Osteoblast (primary cell): ENCODE measurements at regions not wholly inside any gene's neighbourhood (a gene's known extent, or its start where the extent isn't known, plus 50 kb on each side); places are given as distances from the start of the nearest gene placed in this dataset.

Source experiments
- DNase-seq: peaks from one replicate; pipeline ENCODE4 v3.0.0; 2011; ENCODE audit warnings: low spot score, mixed read lengths; ENCODE audit not compliant: insufficient read length; ENCODE audit errors: missing footprints
- H2AFZ ChIP-seq: 2 replicates; pipeline ENCODE4 v1.6.0; 2011; ENCODE audit warnings: mild to moderate bottlenecking, low read length
- H3K27ac ChIP-seq: 2 replicates; pipeline ENCODE4 v1.5.1; 2011; ENCODE audit warnings: mild to moderate bottlenecking, low read depth, low read length, moderate library complexity
- H3K27me3 ChIP-seq: 2 replicates; pipeline ENCODE4 v1.6.0; 2012; ENCODE audit warnings: mild to moderate bottlenecking, control low read depth, inconsistent platforms, low read length, moderate library complexity; ENCODE audit not compliant: insufficient read depth
- H3K36me3 ChIP-seq: 2 replicates; pipeline ENCODE4 v1.5.1; 2011; ENCODE audit warnings: mild to moderate bottlenecking, low read length, control low read depth, moderate library complexity; ENCODE audit not compliant: insufficient read depth
- H3K4me1 ChIP-seq: 2 replicates; pipeline ENCODE4 v1.5.1; 2011; ENCODE audit warnings: mild to moderate bottlenecking, low read length, control low read depth, moderate library complexity; ENCODE audit not compliant: insufficient read depth
- H3K4me2 ChIP-seq: 2 replicates; pipeline ENCODE4 v1.6.0; 2011; ENCODE audit warnings: mild to moderate bottlenecking, low read length; ENCODE audit not compliant: insufficient read depth
- H3K4me3 ChIP-seq: fragments of 200-600 bp; sonication (generic); 3 replicates; pipeline ENCODE4 v1.5.1; 2012; ENCODE audit warnings: mild to moderate bottlenecking, low read length, inconsistent platforms; ENCODE audit not compliant: insufficient read depth
- H3K79me2 ChIP-seq: 2 replicates; pipeline ENCODE4 v1.6.0; 2012; ENCODE audit warnings: mild to moderate bottlenecking, low read length, control low read depth, inconsistent platforms; ENCODE audit not compliant: insufficient read depth
- H3K9me3 ChIP-seq: 2 replicates; pipeline ENCODE4 v1.5.1; 2011; ENCODE audit warnings: low read depth, low read length, control low read depth
- H4K20me1 ChIP-seq: 2 replicates; pipeline ENCODE4 v1.6.0; 2012; ENCODE audit warnings: mild to moderate bottlenecking, low read length, control low read depth; ENCODE audit not compliant: insufficient read depth
- CTCF ChIP-seq: IDR thresholded peaks from 2 replicates; pipeline ENCODE4 v1.5.1; 2011; ENCODE audit warnings: mild to moderate bottlenecking, low read depth, low read length, moderate library complexity; ENCODE audit errors: extremely low read depth

- TF ChIP-seq CTCF, result no peak
- Histone ChIP-seq H3K4me2 (no peak overlapping the region), H3K9me3 (no peaks in the 10 kb centered on the region), H3K27ac (no peak overlapping the region), H3K27me3 (no peaks in the 10 kb centered on the region), H2AFZ (no peak overlapping the region), H4K20me1 (no peaks in the 10 kb centered on the region), H3K4me3 (no peak overlapping the region), H3K79me2 (no peaks in the 10 kb centered on the region), H3K4me1 (peaks cover 30% of the 10 kb centered on the region), H3K36me3 (no peaks in the 10 kb centered on the region)
- no peak for DNase-seq
Measured at GRCh38 chr6:81612136-81612535, 140.3 kb downstream of the TENT5A start.

- no peak for TF ChIP-seq CTCF
- no peak for DNase-seq
Measured at GRCh38 chr6:81609736-81610135, 142.7 kb downstream of the TENT5A start.

GRCh38 chr6:81608776-81609175, 143.7 kb downstream of the TENT5A start:
- Histone ChIP-seq H3K36me3 (no peaks in the 10 kb centered on the region), H4K20me1 (no peaks in the 10 kb centered on the region), H3K79me2 (no peaks in the 10 kb centered on the region), H2AFZ (peak overlapping the region; percentile 38), H3K4me1 (peaks cover 27% of the 10 kb centered on the region), H3K9me3 (no peaks in the 10 kb centered on the region), H3K4me2 (no peak overlapping the region), H3K27me3 (no peaks in the 10 kb centered on the region), H3K4me3 (no peak overlapping the region), H3K27ac (peak overlapping the region; percentile 15)
- no peak for TF ChIP-seq CTCF
- DNase-seq, result no peak

More at GRCh38 chr6:81609736-81610135, 142.7 kb downstream of the TENT5A start:
- no peaks in the 10 kb centered on the region for H3K36me3 ChIP-seq
- no peaks in the 10 kb centered on the region for H3K79me2 ChIP-seq
- peaks cover 34% of the 10 kb centered on the region for H3K4me1 ChIP-seq
- H3K27me3 ChIP-seq, result no peaks in the 10 kb centered on the region
- no peak overlapping the region for H3K4me2 ChIP-seq
- H3K4me3 ChIP-seq, result no peak overlapping the region
- no peak overlapping the region for H3K27ac ChIP-seq
- H2AFZ ChIP-seq, result no peak overlapping the region
- H3K9me3 ChIP-seq, result no peaks in the 10 kb centered on the region
- no peaks in the 10 kb centered on the region for H4K20me1 ChIP-seq

- peak overlapping the region; percentile 42 for H3K4me2 ChIP-seq
- H2AFZ ChIP-seq, result peak overlapping the region; percentile 35
- H4K20me1 ChIP-seq, result no peaks in the 10 kb centered on the region
- no peak overlapping the region for H3K4me3 ChIP-seq
- peaks cover 18% of the 10 kb centered on the region for H3K4me1 ChIP-seq
- no peaks in the 10 kb centered on the region for H3K36me3 ChIP-seq
- peak; percentile 0 for DNase-seq
- H3K9me3 ChIP-seq, result no peaks in the 10 kb centered on the region
- peak overlapping the region; percentile 90 for H3K27ac ChIP-seq
- TF ChIP-seq CTCF, result no peak
- no peaks in the 10 kb centered on the region for H3K27me3 ChIP-seq
- no peaks in the 10 kb centered on the region for H3K79me2 ChIP-seq
Measured at GRCh38 chr6:81606965-81607381, 145.5 kb downstream of the TENT5A start.
